ENCODE measurements at regions not wholly inside any gene's neighbourhood (a gene's known extent, or its start where the extent isn't known, plus 50 kb on each side); places are given as distances from the start of the nearest gene placed in this dataset.

DNA sequence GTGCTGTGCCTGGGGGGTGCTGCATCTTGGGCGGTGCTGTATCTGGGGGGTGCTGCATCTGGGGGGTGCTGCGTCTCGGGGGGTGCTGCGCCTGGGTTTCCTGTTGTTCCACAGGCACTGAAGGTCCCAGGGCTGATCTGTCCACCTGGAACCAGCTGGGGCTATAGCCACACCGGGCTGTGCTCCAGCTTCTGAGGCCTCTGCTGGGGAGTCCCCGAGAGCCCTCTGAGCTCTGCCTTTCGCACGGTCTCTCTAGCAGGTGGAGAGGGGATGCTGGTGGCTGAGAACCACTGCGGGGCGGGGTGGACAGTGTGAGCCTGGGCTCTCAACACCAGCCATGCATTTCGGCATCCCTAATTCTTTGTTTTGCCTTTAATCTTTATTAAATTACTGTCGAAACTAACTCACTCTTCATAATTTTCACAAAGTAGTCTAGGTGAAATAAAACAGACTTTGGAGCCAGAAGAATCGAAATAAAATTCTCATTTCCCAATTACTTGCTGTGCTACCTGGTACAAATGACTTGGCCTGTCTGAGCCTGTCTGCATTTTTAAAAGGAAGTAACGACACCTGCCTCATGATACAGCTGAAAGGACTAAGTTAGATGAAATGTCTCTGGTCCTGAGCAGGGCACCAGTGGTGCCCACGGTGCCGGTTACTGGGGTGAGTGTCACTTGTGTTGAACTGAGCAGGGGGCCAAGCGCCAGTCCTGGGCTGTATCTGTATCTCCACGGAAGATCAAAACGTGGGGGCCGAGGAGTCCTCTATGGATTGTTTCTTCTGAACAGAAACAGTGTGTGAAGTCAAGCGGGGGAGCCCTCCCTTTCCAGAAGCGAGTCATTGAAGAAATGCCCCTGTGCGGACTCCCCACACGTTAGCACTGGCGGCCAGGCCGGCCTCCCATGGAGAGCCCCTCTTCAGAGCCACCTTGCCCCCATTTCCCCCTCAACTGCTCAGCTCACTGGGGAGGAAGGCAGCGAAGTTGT, 142.0 kb downstream of the ASB1 start:
- no peak for TF ChIP-seq HDGF (IDR thresholded peaks at IDR 0.05; ENCODE audit: borderline replicate concordance)
- no peak for TF ChIP-seq ARNT (IDR thresholded peaks at IDR 0.05)
- no peak for TF ChIP-seq L3MBTL2 (conservative IDR thresholded peaks at IDR 0.05)
- no peak for TF ChIP-seq BHLHE40 (IDR thresholded peaks at IDR 0.05; ENCODE audit: borderline replicate concordance)
- no peak for TF ChIP-seq FOXA1 (IDR thresholded peaks at IDR 0.05)
- no peak for TF ChIP-seq FOXK2 (IDR thresholded peaks at IDR 0.05)
- no peak for TF ChIP-seq CTBP1 (IDR thresholded peaks at IDR 0.05; ENCODE audit: borderline replicate concordance)
- TF ChIP-seq ZNF384 (IDR thresholded peaks at IDR 0.05), result no peak
- no peak for TF ChIP-seq SP1 (IDR thresholded peaks at IDR 0.05)
- no peak for TF ChIP-seq TARDBP (IDR thresholded peaks at IDR 0.05)
